ENCODE measurements at regions not wholly inside any gene's neighbourhood (a gene's known extent, or its start where the extent isn't known, plus 50 kb on each side); places are given as distances from the start of the nearest gene placed in this dataset.

DNA sequence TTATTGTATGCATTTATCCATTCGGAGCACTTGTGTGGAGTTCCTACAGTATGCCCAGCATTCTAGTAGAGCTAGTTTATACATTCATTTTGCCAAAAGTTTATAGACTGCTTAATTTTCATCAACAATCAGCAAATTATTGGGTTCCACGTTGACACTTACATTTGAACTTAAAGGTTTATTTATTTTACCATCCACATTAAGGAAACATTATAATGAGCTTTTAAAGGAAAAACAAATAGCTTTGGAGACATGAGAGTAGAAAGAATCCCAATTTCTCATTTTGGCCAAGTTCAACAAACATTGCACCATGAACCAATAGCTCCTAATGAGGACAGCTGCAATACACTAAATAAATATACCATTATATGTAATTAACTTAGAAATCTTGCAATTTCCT lies 501.2 kb upstream of the SMIM21 start:
- Histone ChIP-seq H3K4me3 (ENCODE audit: insufficient read depth, low read depth, low read length) (no peak overlapping the region), H3K4me1 (ENCODE audit: insufficient read depth, low read length) (peaks cover 1% of the 10 kb centered on the region), H2AFZ (ENCODE audit: low read depth, low read length) (no peak overlapping the region), H3K4me2 (ENCODE audit: low read length) (no peak overlapping the region), H3K36me3 (ENCODE audit: insufficient read depth, low read length) (no peaks in the 10 kb centered on the region), H3K27me3 (ENCODE audit: insufficient read depth, low read length) (no peaks in the 10 kb centered on the region), H3K9ac (ENCODE audit: low read length) (no peak overlapping the region), H3K9me3 (ENCODE audit: insufficient read depth, low read depth, low read length) (no peaks in the 10 kb centered on the region), H4K20me1 (ENCODE audit: insufficient read depth, low read length) (no peaks in the 10 kb centered on the region), H3K27ac (ENCODE audit: low read depth, low read length) (no peak overlapping the region), H3K79me2 (ENCODE audit: insufficient read depth, low read length) (no peaks in the 10 kb centered on the region)
- Mint-ChIP-seq H3K27ac (ENCODE audit: unreplicated experiment) (no peak overlapping the region), H3K4me3 (ENCODE audit: unreplicated experiment) (no peak overlapping the region), H3K27me3 (ENCODE audit: low read depth, unreplicated experiment) (no peaks in the 10 kb centered on the region), H3K36me3 (ENCODE audit: low read depth, unreplicated experiment) (no peaks in the 10 kb centered on the region), H3K4me1 (ENCODE audit: low read depth, unreplicated experiment) (no peaks in the 10 kb centered on the region), H3K9me3 (ENCODE audit: unreplicated experiment) (no peaks in the 10 kb centered on the region)
- no peak for FAIRE-seq
- TF ChIP-seq CTCF (IDR thresholded peaks at IDR 0.05; ENCODE audit: insufficient read depth, low read depth, low read length) (no peak), EZH2 (IDR thresholded peaks at IDR 0.05; ENCODE audit: insufficient read depth, low read length) (no peak)
- no peak for DNase-seq (ENCODE audit: low read depth)

- H3K4me2 ChIP-seq (ENCODE audit: low read length), result no peak overlapping the region
- DNase-seq (ENCODE audit: low read depth), result no peak
- no peaks in the 10 kb centered on the region for H4K20me1 ChIP-seq (ENCODE audit: insufficient read depth, low read length)
- H3K4me3 Mint-ChIP-seq (ENCODE audit: unreplicated experiment), result no peak overlapping the region
- no peak overlapping the region for H3K27ac ChIP-seq (ENCODE audit: low read depth, low read length)
- no peaks in the 10 kb centered on the region for H3K27me3 ChIP-seq (ENCODE audit: insufficient read depth, low read length)
- no peaks in the 10 kb centered on the region for H3K27me3 Mint-ChIP-seq (ENCODE audit: low read depth, unreplicated experiment)
- H3K4me1 ChIP-seq (ENCODE audit: insufficient read depth, low read length), result peaks cover 7% of the 10 kb centered on the region
- TF ChIP-seq CTCF (IDR thresholded peaks at IDR 0.05; ENCODE audit: insufficient read depth, low read depth, low read length) (no peak), EZH2 (IDR thresholded peaks at IDR 0.05; ENCODE audit: insufficient read depth, low read length) (no peak)
- H3K9me3 Mint-ChIP-seq (ENCODE audit: unreplicated experiment), result no peaks in the 10 kb centered on the region
- no peak overlapping the region for H3K4me3 ChIP-seq (ENCODE audit: insufficient read depth, low read depth, low read length)
- no peaks in the 10 kb centered on the region for H3K36me3 Mint-ChIP-seq (ENCODE audit: low read depth, unreplicated experiment)
- no peak overlapping the region for H3K9ac ChIP-seq (ENCODE audit: low read length)
- no peaks in the 10 kb centered on the region for H3K79me2 ChIP-seq (ENCODE audit: insufficient read depth, low read length)
- no peak overlapping the region for H2AFZ ChIP-seq (ENCODE audit: low read depth, low read length)
- H3K27ac Mint-ChIP-seq (ENCODE audit: unreplicated experiment), result no peak overlapping the region
- no peaks in the 10 kb centered on the region for H3K9me3 ChIP-seq (ENCODE audit: insufficient read depth, low read depth, low read length)
- H3K36me3 ChIP-seq (ENCODE audit: insufficient read depth, low read length), result no peaks in the 10 kb centered on the region
- no peak for FAIRE-seq
- H3K4me1 Mint-ChIP-seq (ENCODE audit: low read depth, unreplicated experiment), result no peaks in the 10 kb centered on the region
Measured at GRCh38 chr18:75927791-75928190, 500.3 kb upstream of the SMIM21 start.

- Mint-ChIP-seq H3K4me3 (ENCODE audit: unreplicated experiment) (no peak overlapping the region), H3K36me3 (ENCODE audit: low read depth, unreplicated experiment) (no peaks in the 10 kb centered on the region), H3K4me1 (ENCODE audit: low read depth, unreplicated experiment) (no peaks in the 10 kb centered on the region), H3K27ac (ENCODE audit: unreplicated experiment) (no peak overlapping the region), H3K9me3 (ENCODE audit: unreplicated experiment) (no peaks in the 10 kb centered on the region), H3K27me3 (ENCODE audit: low read depth, unreplicated experiment) (no peaks in the 10 kb centered on the region)
- H3K4me3 ChIP-seq (ENCODE audit: insufficient read depth, low read depth, low read length), result no peak overlapping the region
- no peaks in the 10 kb centered on the region for H4K20me1 ChIP-seq (ENCODE audit: insufficient read depth, low read length)
- H3K36me3 ChIP-seq (ENCODE audit: insufficient read depth, low read length), result no peaks in the 10 kb centered on the region
- H3K9me3 ChIP-seq (ENCODE audit: insufficient read depth, low read depth, low read length), result no peaks in the 10 kb centered on the region
- no peaks in the 10 kb centered on the region for H3K27me3 ChIP-seq (ENCODE audit: insufficient read depth, low read length)
- DNase-seq (ENCODE audit: low read depth), result peak; percentile 49
- H3K9ac ChIP-seq (ENCODE audit: low read length), result no peak overlapping the region
- TF ChIP-seq EZH2 (IDR thresholded peaks at IDR 0.05; ENCODE audit: insufficient read depth, low read length) (no peak), CTCF (IDR thresholded peaks at IDR 0.05; ENCODE audit: insufficient read depth, low read depth, low read length) (no peak)
- no peak overlapping the region for H3K27ac ChIP-seq (ENCODE audit: low read depth, low read length)
- no peak for FAIRE-seq
- H3K4me1 ChIP-seq (ENCODE audit: insufficient read depth, low read length), result peaks cover 7% of the 10 kb centered on the region
- H3K4me2 ChIP-seq (ENCODE audit: low read length), result no peak overlapping the region
- H2AFZ ChIP-seq (ENCODE audit: low read depth, low read length), result peak overlapping the region; percentile 2
- no peaks in the 10 kb centered on the region for H3K79me2 ChIP-seq (ENCODE audit: insufficient read depth, low read length)
Measured at GRCh38 chr18:75926811-75927210, 499.3 kb upstream of the SMIM21 start.

Data from astrocyte (in vitro differentiated cells and primary cell).